Mesenchymal stem cell (in vitro differentiated cells and primary cell): ENCODE measurements at regions not wholly inside any gene's neighbourhood (a gene's known extent, or its start where the extent isn't known, plus 50 kb on each side); places are given as distances from the start of the nearest gene placed in this dataset.
A peak's percentile ranks its signal among the peaks of the same experiment; 100 is the strongest.

Experiments used
- DNase-seq: peaks from one replicate; pipeline ENCODE4 v3.0.0-alpha.2; 2013
- H2AFZ ChIP-seq: one replicate; pipeline ENCODE4 v1.6.1; 2013; ENCODE audit warnings: low read depth, mild to moderate bottlenecking, control low read depth, inconsistent platforms, low read length, moderate library complexity
- H2AK5ac ChIP-seq: 2 replicates; pipeline ENCODE4 v1.6.1; 2013; ENCODE audit warnings: low read length, moderate library complexity, mild to moderate bottlenecking, inconsistent platforms; ENCODE audit not compliant: severe bottlenecking
- H2BK120ac ChIP-seq: one replicate; pipeline ENCODE4 v1.6.1; 2013; ENCODE audit warnings: low read depth, mild to moderate bottlenecking, inconsistent platforms, low read length, moderate library complexity
- H2BK12ac ChIP-seq, 2 experiments: one replicate each; pipeline ENCODE4 v1.6.1; 2013; ENCODE audit warnings: inconsistent platforms in 2 of 2, low read length in 2 of 2, mild to moderate bottlenecking in 2 of 2, moderate library complexity in 2 of 2, control low read depth in 1 of 2
- H2BK15ac ChIP-seq: one replicate; pipeline ENCODE4 v1.6.1; 2013; ENCODE audit warnings: mild to moderate bottlenecking, low read depth, inconsistent platforms; ENCODE audit not compliant: poor library complexity, severe bottlenecking
- H2BK5ac ChIP-seq: 2 replicates; pipeline ENCODE4 v1.6.1; 2013; ENCODE audit warnings: low read depth, mild to moderate bottlenecking, low read length, control low read depth, inconsistent platforms; ENCODE audit not compliant: poor library complexity, severe bottlenecking
- H3K14ac ChIP-seq, 2 experiments: one replicate each; pipeline ENCODE4 v1.6.1; 2013; ENCODE audit warnings: inconsistent platforms in 2 of 2, low read length in 2 of 2, control low read depth in 1 of 2, mild to moderate bottlenecking in 1 of 2, moderate library complexity in 1 of 2
- H3K18ac ChIP-seq, 2 experiments: one replicate each; pipeline ENCODE4 v1.6.1; 2013; ENCODE audit warnings: inconsistent platforms in 2 of 2, low read length in 2 of 2, control low read depth in 1 of 2, low read depth in 1 of 2, mild to moderate bottlenecking in 1 of 2
- H3K23ac ChIP-seq, 2 experiments: one replicate each; pipeline ENCODE4 v1.6.1; 2013; ENCODE audit warnings: inconsistent platforms in 2 of 2, low read length in 2 of 2, mild to moderate bottlenecking in 2 of 2, moderate library complexity in 2 of 2, control low read depth in 1 of 2
- H3K27ac ChIP-seq: 2 replicates; pipeline ENCODE4 v1.5.1; 2013; ENCODE audit warnings: mild to moderate bottlenecking, moderate library complexity, low read length, control low read depth, inconsistent platforms; ENCODE audit not compliant: poor library complexity, severe bottlenecking
- H3K27me3 ChIP-seq, 2 experiments: 2 replicates each; pipeline versions ENCODE4 v1.6.1 to v1.7.0; 2013; ENCODE audit warnings: low read length in 2 of 2, mild to moderate bottlenecking in 2 of 2, moderate library complexity in 2 of 2, control low read depth in 1 of 2, inconsistent platforms in 1 of 2; ENCODE audit not compliant: control insufficient read depth in 1 of 2, insufficient read depth in 1 of 2
- H3K36me3 ChIP-seq, 2 experiments: 2 replicates each; pipeline versions ENCODE4 v1.6.1 to v1.7.0; 2013; ENCODE audit warnings: low read length in 2 of 2, control low read depth in 1 of 2, inconsistent platforms in 1 of 2, low read depth in 1 of 2, mild to moderate bottlenecking in 1 of 2; ENCODE audit not compliant: insufficient read depth in 2 of 2, control insufficient read depth in 1 of 2
- H3K4ac ChIP-seq, 2 experiments: one replicate each; pipeline ENCODE4 v1.6.1; 2013; ENCODE audit warnings: inconsistent platforms in 2 of 2, low read length in 2 of 2, mild to moderate bottlenecking in 2 of 2, moderate library complexity in 2 of 2, control low read depth in 1 of 2, low read depth in 1 of 2
- H3K4me1 ChIP-seq: 2 replicates; pipeline ENCODE4 v1.6.1; 2013; ENCODE audit warnings: low read depth, low read length, control low read depth; ENCODE audit not compliant: control insufficient read depth, insufficient read depth
- H3K4me2 ChIP-seq: 2 replicates; pipeline ENCODE4 v1.6.1; 2013; ENCODE audit warnings: low read length, mild to moderate bottlenecking, inconsistent platforms; ENCODE audit not compliant: poor library complexity, severe bottlenecking
- H3K4me3 ChIP-seq, 2 experiments: 2 replicates each; pipeline versions ENCODE4 v1.5.1 to v1.7.0; 2013; ENCODE audit warnings: low read length in 2 of 2, mild to moderate bottlenecking in 2 of 2, control low read depth in 1 of 2, low read depth in 1 of 2; ENCODE audit not compliant: insufficient read depth in 1 of 2
- H3K79me1 ChIP-seq: replicated peaks from 2 replicates; pipeline ENCODE4 v1.6.1; 2013; ENCODE audit warnings: mild to moderate bottlenecking, control low read depth, low read length, inconsistent platforms; ENCODE audit not compliant: poor library complexity, severe bottlenecking
- H3K9ac ChIP-seq: 2 replicates; pipeline ENCODE4 v1.7.0; 2013; ENCODE audit warnings: mild to moderate bottlenecking, low read length, moderate library complexity
- H3K9me3 ChIP-seq: 2 replicates; pipeline ENCODE4 v1.7.0; 2013; ENCODE audit warnings: mild to moderate bottlenecking, low read length; ENCODE audit not compliant: control insufficient read depth
- H4K8ac ChIP-seq: one replicate; pipeline ENCODE4 v1.6.1; 2013; ENCODE audit warnings: inconsistent platforms, mild to moderate bottlenecking, low read length, moderate library complexity
- H4K91ac ChIP-seq: one replicate; pipeline ENCODE4 v1.6.1; 2013; ENCODE audit warnings: mild to moderate bottlenecking, low read length, inconsistent platforms
- WGBS: methylation state at CpG from one replicate; pipeline ENCODE4 v1.1.7; 2013; ENCODE audit warnings: mixed read lengths; 5-methylcytosine and 5-hydroxymethylcytosine counted together

DNA sequence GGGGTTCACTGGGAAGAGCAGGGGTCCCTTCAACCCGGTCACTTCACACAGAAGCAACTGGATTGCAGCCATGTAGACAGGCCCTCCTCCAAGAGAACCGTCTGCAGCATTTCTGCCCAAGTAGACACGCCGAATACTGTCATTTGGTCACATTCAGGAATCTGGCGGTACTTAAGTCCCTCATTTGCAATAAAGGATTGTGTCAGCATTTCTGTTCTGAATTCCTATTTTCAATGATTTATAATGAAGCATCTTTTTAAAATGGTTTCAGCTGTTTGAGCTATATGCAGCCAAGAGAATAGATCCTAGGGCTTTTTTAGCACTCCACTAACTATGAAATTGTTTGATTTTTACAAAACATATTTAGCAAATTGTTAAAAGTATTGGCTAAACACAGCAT is 143.5 kb upstream of the SOX1 start:
- no peak overlapping the region for H3K4me3 ChIP-seq
- H2BK12ac ChIP-seq, result no peak overlapping the region
- no peak overlapping the region for H2BK5ac ChIP-seq
- H3K23ac ChIP-seq, result no peak overlapping the region
- no peak overlapping the region for H3K9ac ChIP-seq
- no peak overlapping the region for H3K4ac ChIP-seq
- H2AFZ ChIP-seq, result no peak overlapping the region
- H3K14ac ChIP-seq, result no peak overlapping the region
- no peaks in the 10 kb centered on the region for H3K4me1 ChIP-seq
- H2AK5ac ChIP-seq, result no peak overlapping the region
- H3K18ac ChIP-seq, result no peak overlapping the region
- H4K91ac ChIP-seq, result no peak overlapping the region
- H3K9me3 ChIP-seq, result no peaks in the 10 kb centered on the region
- H2BK120ac ChIP-seq, result no peak overlapping the region
- H4K8ac ChIP-seq, result no peak overlapping the region
- no peak for DNase-seq
- WGBS, result 88% methylated on average over 4 of the region's 5 CpGs
- no peaks in the 10 kb centered on the region for H3K79me1 ChIP-seq
- H3K4me2 ChIP-seq, result no peak overlapping the region
- H3K27me3 ChIP-seq, result no peaks in the 10 kb centered on the region
- no peak overlapping the region for H2BK15ac ChIP-seq
- no peaks in the 10 kb centered on the region for H3K36me3 ChIP-seq
- no peak overlapping the region for H3K27ac ChIP-seq

DNA sequence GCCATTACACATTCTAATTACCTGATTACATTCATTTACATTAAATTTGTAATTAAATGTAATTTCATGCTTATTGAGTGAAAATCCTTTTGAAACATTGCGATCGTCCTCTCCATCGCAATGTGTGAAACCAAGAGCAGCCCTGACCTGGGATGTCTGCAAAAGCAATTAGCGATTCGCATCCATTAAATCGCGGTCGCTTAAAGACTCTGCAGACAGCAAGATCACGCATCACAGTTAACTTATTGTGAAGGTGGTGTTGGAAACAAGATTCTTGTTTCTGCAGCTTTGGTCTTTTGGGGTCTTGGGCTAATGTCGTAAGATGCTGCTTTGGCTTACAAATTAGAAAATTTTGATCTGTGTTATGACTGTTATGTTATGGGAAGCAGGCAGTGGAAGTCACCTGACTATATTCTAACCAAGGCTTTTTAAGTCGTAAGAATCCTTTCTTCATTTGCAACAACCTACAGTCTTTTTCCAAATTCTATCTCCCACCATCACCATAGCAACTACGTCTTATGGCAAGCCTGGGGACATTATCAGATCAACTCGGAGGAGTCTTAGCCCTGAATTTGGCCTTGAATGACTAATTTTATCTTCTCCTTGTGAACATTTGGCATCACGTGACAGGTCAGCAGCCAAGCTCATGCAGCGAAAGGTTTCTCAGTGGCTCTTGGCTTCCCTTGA is 142.8 kb upstream of the SOX1 start:
- H3K27me3 ChIP-seq, result no peaks in the 10 kb centered on the region
- H3K9ac ChIP-seq, result no peak overlapping the region
- no peak overlapping the region for H4K91ac ChIP-seq
- no peak overlapping the region for H2BK5ac ChIP-seq
- H3K4me3 ChIP-seq, result no peak overlapping the region
- H2BK120ac ChIP-seq, result no peak overlapping the region
- H2AFZ ChIP-seq, result no peak overlapping the region
- no peaks in the 10 kb centered on the region for H3K36me3 ChIP-seq
- H3K9me3 ChIP-seq, result no peaks in the 10 kb centered on the region
- H3K79me1 ChIP-seq, result no peaks in the 10 kb centered on the region
- H4K8ac ChIP-seq, result no peak overlapping the region
- no peak overlapping the region for H3K27ac ChIP-seq
- no peak overlapping the region for H2BK15ac ChIP-seq
- no peak overlapping the region for H3K4me2 ChIP-seq
- no peak overlapping the region for H3K18ac ChIP-seq
- no peak for DNase-seq
- no peak overlapping the region for H3K14ac ChIP-seq
- no peak overlapping the region for H3K4ac ChIP-seq
- no peak overlapping the region for H2BK12ac ChIP-seq
- 90% methylated on average over 15 of the region's 15 CpGs for WGBS
- H3K23ac ChIP-seq, result no peak overlapping the region
- H3K4me1 ChIP-seq, result no peaks in the 10 kb centered on the region
- no peak overlapping the region for H2AK5ac ChIP-seq

DNA sequence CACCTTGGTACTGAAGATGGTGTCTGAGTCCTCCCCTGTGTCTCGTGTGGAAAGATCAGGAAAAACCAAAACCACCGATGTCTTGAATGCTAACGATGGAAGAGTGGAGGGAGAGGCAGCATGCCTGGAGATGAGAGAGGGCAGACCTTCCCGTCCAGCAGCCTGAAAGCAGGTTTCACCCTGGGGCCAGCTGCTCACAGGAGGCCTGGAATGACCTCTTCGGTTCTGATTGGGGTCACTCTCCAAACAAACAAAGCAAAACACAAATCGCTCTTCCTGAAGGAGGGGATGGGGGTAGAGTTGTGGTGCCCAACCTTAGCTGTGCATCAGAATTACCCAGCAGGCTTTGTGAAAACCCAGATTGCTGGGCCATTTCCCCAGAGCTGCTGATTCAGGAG is 142.3 kb upstream of the SOX1 start:
- no peaks in the 10 kb centered on the region for H3K4me1 ChIP-seq
- 79% methylated on average over 5 of the region's 6 CpGs for WGBS
- H3K36me3 ChIP-seq, result no peaks in the 10 kb centered on the region
- no peak overlapping the region for H3K4ac ChIP-seq
- H3K14ac ChIP-seq, result no peak overlapping the region
- H3K4me2 ChIP-seq, result no peak overlapping the region
- H3K27ac ChIP-seq, result no peak overlapping the region
- no peaks in the 10 kb centered on the region for H3K27me3 ChIP-seq
- no peak overlapping the region for H2AFZ ChIP-seq
- no peak overlapping the region for H2BK15ac ChIP-seq
- H2AK5ac ChIP-seq, result no peak overlapping the region
- H2BK12ac ChIP-seq, result no peak overlapping the region
- H3K23ac ChIP-seq, result no peak overlapping the region
- DNase-seq, result no peak
- no peak overlapping the region for H3K18ac ChIP-seq
- H3K4me3 ChIP-seq, result no peak overlapping the region
- no peaks in the 10 kb centered on the region for H3K9me3 ChIP-seq
- no peak overlapping the region for H4K91ac ChIP-seq
- no peak overlapping the region for H3K9ac ChIP-seq
- H2BK5ac ChIP-seq, result no peak overlapping the region
- no peaks in the 10 kb centered on the region for H3K79me1 ChIP-seq
- H2BK120ac ChIP-seq, result no peak overlapping the region
- no peak overlapping the region for H4K8ac ChIP-seq

DNA sequence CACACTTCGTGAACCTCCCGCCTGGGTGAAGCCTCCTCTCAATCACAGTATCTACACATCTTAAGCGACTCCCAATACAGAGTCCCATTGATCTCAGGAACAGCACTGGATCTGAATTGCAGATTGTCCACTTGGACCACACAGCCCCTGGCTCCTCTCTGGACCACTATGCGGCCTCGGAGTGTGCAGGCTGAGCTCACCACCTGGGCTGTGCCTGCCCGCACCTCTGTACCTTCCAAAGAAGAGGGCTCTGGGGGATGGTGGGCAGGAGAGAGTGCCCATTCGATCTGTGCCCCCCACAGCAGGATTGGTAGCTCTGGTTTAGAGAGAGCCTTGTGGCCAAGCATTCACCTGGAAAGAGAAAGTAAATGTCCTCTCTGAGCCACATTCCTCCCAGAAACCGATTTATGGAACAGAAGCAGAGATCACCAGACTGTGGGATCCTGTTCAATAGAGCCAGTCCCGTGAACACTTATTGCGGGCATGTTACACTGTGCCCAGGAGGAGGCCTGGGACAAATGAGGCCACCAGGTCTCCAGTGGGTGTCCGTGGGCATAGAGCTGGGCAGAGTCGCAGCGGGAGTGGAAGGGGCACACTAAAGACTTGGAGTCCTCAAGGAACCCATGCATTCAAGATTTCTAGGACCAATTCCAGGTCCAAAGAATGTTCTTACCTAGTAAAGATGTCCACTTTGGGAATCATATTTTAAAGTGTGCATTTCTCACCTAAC is 141.6 kb upstream of the SOX1 start:
- no peak overlapping the region for H2BK5ac ChIP-seq
- H4K91ac ChIP-seq, result peak overlapping the region; percentile 39
- no peak overlapping the region for H3K4me3 ChIP-seq
- H2AFZ ChIP-seq, result no peak overlapping the region
- no peak overlapping the region for H3K9ac ChIP-seq
- H3K14ac ChIP-seq, result no peak overlapping the region
- no peak overlapping the region for H2BK15ac ChIP-seq
- 87% methylated on average over 13 of the region's 13 CpGs for WGBS
- no peak overlapping the region for H3K27ac ChIP-seq
- no peaks in the 10 kb centered on the region for H3K4me1 ChIP-seq
- H3K9me3 ChIP-seq, result no peaks in the 10 kb centered on the region
- H3K36me3 ChIP-seq, result no peaks in the 10 kb centered on the region
- H3K18ac ChIP-seq, result no peak overlapping the region
- H3K4ac ChIP-seq, result no peak overlapping the region
- no peak overlapping the region for H2BK12ac ChIP-seq
- no peak overlapping the region for H3K23ac ChIP-seq
- no peak overlapping the region for H2AK5ac ChIP-seq
- H2BK120ac ChIP-seq, result no peak overlapping the region
- no peak overlapping the region for H4K8ac ChIP-seq
- H3K27me3 ChIP-seq, result no peaks in the 10 kb centered on the region
- no peak for DNase-seq
- H3K4me2 ChIP-seq, result no peak overlapping the region
- H3K79me1 ChIP-seq, result no peaks in the 10 kb centered on the region
